Fibroblast of lung (primary cell): ENCODE measurements at regions not wholly inside any gene's neighbourhood (a gene's known extent, or its start where the extent isn't known, plus 50 kb on each side); places are given as distances from the start of the nearest gene placed in this dataset.

ENCODE experiments used
- DNase-seq, 2 donors: peaks; one replicate each; pipeline versions ENCODE4 v3.0.0 to v3.0.0-alpha.2; 2010; ENCODE audit warnings: low read depth in 2 of 2
- H2AFZ ChIP-seq: 2 replicates; pipeline ENCODE4 v1.5.1; 2012; ENCODE audit warnings: low read length, control low read depth, inconsistent platforms
- H3K27ac ChIP-seq: 2 replicates; pipeline ENCODE4 v1.5.1; 2011; ENCODE audit warnings: low read length, control low read depth; ENCODE audit not compliant: insufficient read depth
- H3K27me3 ChIP-seq: 2 replicates; pipeline ENCODE4 v1.5.1; 2011; ENCODE audit warnings: mild to moderate bottlenecking, low read length; ENCODE audit not compliant: control insufficient read depth, insufficient read depth
- H3K36me3 ChIP-seq: 2 replicates; pipeline ENCODE4 v1.5.1; 2011; ENCODE audit warnings: low read length; ENCODE audit not compliant: control insufficient read depth, insufficient read depth
- H3K4me1 ChIP-seq: 2 replicates; pipeline ENCODE4 v1.5.1; 2011; ENCODE audit warnings: low read length; ENCODE audit not compliant: control insufficient read depth, insufficient read depth; ENCODE audit errors: extremely low read depth
- H3K4me2 ChIP-seq: 2 replicates; pipeline ENCODE4 v1.5.1; 2011; ENCODE audit warnings: low read length, control low read depth; ENCODE audit not compliant: insufficient read depth; ENCODE audit errors: extremely low read depth
- H3K4me3 ChIP-seq, 4 experiments: fragments of 200-600 bp in 1 of 4; sonication (generic) in 1 of 4; replicated peaks in 1 of 4; 2 replicates each; pipeline ENCODE4 v1.5.1; 2011 to 2016; ENCODE audit warnings: low read length in 4 of 4, low read depth in 3 of 4, mild to moderate bottlenecking in 3 of 4, control low read depth in 2 of 4, inconsistent platforms in 1 of 4, mixed read lengths in 1 of 4; ENCODE audit not compliant: insufficient read depth in 1 of 4; ENCODE audit errors: control extremely low read depth in 1 of 4
- H3K79me2 ChIP-seq: 2 replicates; pipeline ENCODE4 v1.5.1; 2012; ENCODE audit warnings: mild to moderate bottlenecking, low read length, inconsistent platforms; ENCODE audit not compliant: control insufficient read depth, insufficient read depth
- H3K9ac ChIP-seq: 2 replicates; pipeline ENCODE4 v1.5.1; 2011; ENCODE audit warnings: mild to moderate bottlenecking, low read length, control low read depth; ENCODE audit not compliant: insufficient read depth
- H3K9me3 ChIP-seq: 2 replicates; pipeline ENCODE4 v1.5.1; 2012; ENCODE audit warnings: low read depth, low read length; ENCODE audit not compliant: control insufficient read depth, insufficient read depth
- H4K20me1 ChIP-seq: 2 replicates; pipeline ENCODE4 v1.5.1; 2011; ENCODE audit warnings: low read length; ENCODE audit not compliant: control insufficient read depth, insufficient read depth; ENCODE audit errors: extremely low read depth
- EZH2 ChIP-seq: IDR thresholded peaks from 2 replicates; pipeline ENCODE4 v1.5.1; 2012; ENCODE audit warnings: low read length, control low read depth, mild to moderate bottlenecking; ENCODE audit errors: missing control alignments
- TF ChIP-seq, protein P1 (sequence below), 2 donors: IDR thresholded peaks in 1 of 2; conservative IDR thresholded peaks in 1 of 2; 1 replicate in 1 of 2; 2 replicates in 1 of 2; pipeline ENCODE4 v1.5.1; 2011 to 2012; ENCODE audit warnings: low read length in 2 of 2, control low read depth in 1 of 2, inconsistent platforms in 1 of 2, low read depth in 1 of 2, mild to moderate bottlenecking in 1 of 2

- H2AFZ ChIP-seq = no peak overlapping the region
- H4K20me1 ChIP-seq = no peaks in the 10 kb centered on the region
- no peak overlapping the region for H3K4me2 ChIP-seq
- no peaks in the 10 kb centered on the region for H3K4me1 ChIP-seq
- no peaks in the 10 kb centered on the region for H3K27me3 ChIP-seq
- DNase-seq = no peak
- H3K9ac ChIP-seq = no peak overlapping the region
- H3K4me3 ChIP-seq = no peak overlapping the region
- H3K9me3 ChIP-seq = no peaks in the 10 kb centered on the region
- TF ChIP-seq EZH2 = no peak
- H3K36me3 ChIP-seq = no peaks in the 10 kb centered on the region
- H3K27ac ChIP-seq = no peak overlapping the region
- H3K79me2 ChIP-seq = no peaks in the 10 kb centered on the region
Measured at GRCh38 chr6:165894171-165894825, 231.3 kb upstream of the PDE10A start.

DNA sequence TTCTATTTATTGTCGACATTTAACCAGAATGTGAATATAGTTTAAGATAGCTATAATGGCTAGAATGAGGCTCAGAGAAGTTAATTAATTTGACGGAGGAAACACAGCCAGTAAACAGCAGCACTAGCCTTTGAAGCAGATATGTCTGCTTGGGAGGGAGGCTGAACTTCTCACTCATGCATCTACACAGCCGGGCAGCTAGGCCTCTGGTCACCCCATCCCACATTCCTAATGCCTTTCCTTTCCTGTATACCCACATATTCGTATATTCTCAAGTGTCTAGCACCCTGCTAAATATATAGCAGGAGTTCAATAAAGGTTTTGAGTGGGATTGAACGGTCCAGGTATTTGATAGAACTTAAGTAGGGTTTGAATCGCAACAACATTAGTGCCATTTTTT, 230.4 kb upstream of the PDE10A start:
- no peaks in the 10 kb centered on the region for H3K36me3 ChIP-seq
- no peak overlapping the region for H2AFZ ChIP-seq
- no peaks in the 10 kb centered on the region for H3K4me1 ChIP-seq
- H3K4me2 ChIP-seq = no peak overlapping the region
- H4K20me1 ChIP-seq = no peaks in the 10 kb centered on the region
- H3K4me3 ChIP-seq = no peak overlapping the region
- TF ChIP-seq EZH2 = no peak
- TF ChIP-seq, protein P1, sequence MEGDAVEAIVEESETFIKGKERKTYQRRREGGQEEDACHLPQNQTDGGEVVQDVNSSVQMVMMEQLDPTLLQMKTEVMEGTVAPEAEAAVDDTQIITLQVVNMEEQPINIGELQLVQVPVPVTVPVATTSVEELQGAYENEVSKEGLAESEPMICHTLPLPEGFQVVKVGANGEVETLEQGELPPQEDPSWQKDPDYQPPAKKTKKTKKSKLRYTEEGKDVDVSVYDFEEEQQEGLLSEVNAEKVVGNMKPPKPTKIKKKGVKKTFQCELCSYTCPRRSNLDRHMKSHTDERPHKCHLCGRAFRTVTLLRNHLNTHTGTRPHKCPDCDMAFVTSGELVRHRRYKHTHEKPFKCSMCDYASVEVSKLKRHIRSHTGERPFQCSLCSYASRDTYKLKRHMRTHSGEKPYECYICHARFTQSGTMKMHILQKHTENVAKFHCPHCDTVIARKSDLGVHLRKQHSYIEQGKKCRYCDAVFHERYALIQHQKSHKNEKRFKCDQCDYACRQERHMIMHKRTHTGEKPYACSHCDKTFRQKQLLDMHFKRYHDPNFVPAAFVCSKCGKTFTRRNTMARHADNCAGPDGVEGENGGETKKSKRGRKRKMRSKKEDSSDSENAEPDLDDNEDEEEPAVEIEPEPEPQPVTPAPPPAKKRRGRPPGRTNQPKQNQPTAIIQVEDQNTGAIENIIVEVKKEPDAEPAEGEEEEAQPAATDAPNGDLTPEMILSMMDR (conservative IDR thresholded peaks at IDR 0.05 in 1 of 2, IDR thresholded peaks at IDR 0.05 in 1 of 2; ENCODE audit: low read depth in 1 of 2, low read length in 2 of 2) = no peak
- no peak overlapping the region for H3K9ac ChIP-seq
- H3K27me3 ChIP-seq = no peaks in the 10 kb centered on the region
- H3K79me2 ChIP-seq = no peaks in the 10 kb centered on the region
- H3K27ac ChIP-seq = no peak overlapping the region
- no peak for DNase-seq
- H3K9me3 ChIP-seq = no peaks in the 10 kb centered on the region

DNA sequence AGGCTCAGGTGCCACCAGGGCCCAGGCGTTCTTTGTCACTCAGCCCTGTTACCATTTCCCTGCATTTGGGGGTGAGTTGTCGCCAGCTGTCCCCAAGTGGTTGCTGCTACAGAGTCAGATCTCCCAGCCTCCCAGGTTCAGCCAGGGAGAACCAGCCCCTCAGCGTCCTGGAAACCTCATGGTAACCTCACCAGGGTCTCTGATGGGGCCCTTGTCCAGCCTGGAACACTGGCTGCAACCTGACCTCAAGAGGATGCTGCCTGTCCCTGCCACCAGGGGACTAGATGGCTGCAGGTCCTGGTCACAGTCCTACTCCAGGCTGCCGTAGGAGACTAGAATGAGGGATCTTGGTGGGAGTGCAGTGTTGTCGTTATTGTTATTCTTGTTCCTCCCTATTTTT, 228.3 kb upstream of the PDE10A start:
- H3K36me3 ChIP-seq = no peaks in the 10 kb centered on the region
- H3K9ac ChIP-seq = no peak overlapping the region
- no peak for DNase-seq
- no peak overlapping the region for H3K27ac ChIP-seq
- H4K20me1 ChIP-seq = no peaks in the 10 kb centered on the region
- H3K4me3 ChIP-seq = no peak overlapping the region
- H3K27me3 ChIP-seq = no peaks in the 10 kb centered on the region
- H3K4me2 ChIP-seq = no peak overlapping the region
- TF ChIP-seq, protein P1 (conservative IDR thresholded peaks at IDR 0.05 in 1 of 2, IDR thresholded peaks at IDR 0.05 in 1 of 2; ENCODE audit: low read depth in 1 of 2, low read length in 2 of 2) = no peak
- no peak for TF ChIP-seq EZH2
- H3K4me1 ChIP-seq = no peaks in the 10 kb centered on the region
- H2AFZ ChIP-seq = no peak overlapping the region
- H3K79me2 ChIP-seq = no peaks in the 10 kb centered on the region
- no peaks in the 10 kb centered on the region for H3K9me3 ChIP-seq
